ENCODE measurements at regions not wholly inside any gene's neighbourhood (a gene's known extent, or its start where the extent isn't known, plus 50 kb on each side); places are given as distances from the start of the nearest gene placed in this dataset.

GRCh38 chr13:105168295-105168694 lies 1367.2 kb downstream of the EFNB2 start:
- TF ChIP-seq EZH2 (IDR thresholded peaks at IDR 0.05; ENCODE audit: low read length, unreplicated experiment): no peak
- TF ChIP-seq EZH2phosphoT487 (IDR thresholded peaks at IDR 0.05; ENCODE audit: borderline replicate concordance, low read length): no peak
- no peak for TF ChIP-seq CTCF (conservative IDR thresholded peaks at IDR 0.05; ENCODE audit: low read depth, low read length)
- no peak overlapping the region for H3K27ac ChIP-seq (ENCODE audit: low read length)
- ChIA-PET POLR2A (ENCODE audit: unreplicated experiment) (no interaction called here), CTCF (no interaction called here)
- H3K9me3 ChIP-seq (ENCODE audit: low read length): no peaks in the 10 kb centered on the region
- H3K4me2 ChIP-seq (ENCODE audit: low read length): no peak overlapping the region
- no peaks in the 10 kb centered on the region for H3K79me2 ChIP-seq (ENCODE audit: low read length)
- BruUV-seq (replicated peaks): no TSS peak
- H2AFZ ChIP-seq (ENCODE audit: low read length): no peak overlapping the region
- no peaks in the 10 kb centered on the region for H4K20me1 ChIP-seq (ENCODE audit: low read length)
- no peak overlapping the region for H3K4me3 ChIP-seq (ENCODE audit: low read length)
- no peak for DNase-seq
- H3K36me3 ChIP-seq (ENCODE audit: low read depth, low read length): no peaks in the 10 kb centered on the region
- no peak overlapping the region for H3K9ac ChIP-seq (ENCODE audit: low read length)
- intact Hi-C loops (cut with micrococcal nuclease): no loop called here
- no peaks in the 10 kb centered on the region for H3F3A ChIP-seq (ENCODE audit: low read length, unreplicated experiment)
- H3K4me1 ChIP-seq (ENCODE audit: insufficient read depth, low read length): no peaks in the 10 kb centered on the region
- H3K9me2 ChIP-seq (replicated peaks; ENCODE audit: low read length): no peaks in the 10 kb centered on the region
- no peak for ATAC-seq
- H3K27me3 ChIP-seq (ENCODE audit: low read length): no peaks in the 10 kb centered on the region

- H3K4me2 ChIP-seq (ENCODE audit: low read length): no peak overlapping the region
- H3K27me3 ChIP-seq (ENCODE audit: low read length): no peaks in the 10 kb centered on the region
- H2AFZ ChIP-seq (ENCODE audit: low read length): no peak overlapping the region
- DNase-seq (no peak), ATAC-seq (no peak)
- no peak overlapping the region for H3K9ac ChIP-seq (ENCODE audit: low read length)
- H3F3A ChIP-seq (ENCODE audit: low read length, unreplicated experiment): no peaks in the 10 kb centered on the region
- H3K4me1 ChIP-seq (ENCODE audit: insufficient read depth, low read length): no peaks in the 10 kb centered on the region
- H3K9me2 ChIP-seq (replicated peaks; ENCODE audit: low read length): no peaks in the 10 kb centered on the region
- no peak overlapping the region for H3K27ac ChIP-seq (ENCODE audit: low read length)
- H3K36me3 ChIP-seq (ENCODE audit: low read depth, low read length): no peaks in the 10 kb centered on the region
- H3K4me3 ChIP-seq (ENCODE audit: low read length): no peak overlapping the region
- CTCF ChIA-PET: no interaction called here
- H3K9me3 ChIP-seq (ENCODE audit: low read length): no peaks in the 10 kb centered on the region
- H3K79me2 ChIP-seq (ENCODE audit: low read length): no peaks in the 10 kb centered on the region
- no TSS peak for BruUV-seq (replicated peaks)
- TF ChIP-seq CTCF (conservative IDR thresholded peaks at IDR 0.05; ENCODE audit: low read depth, low read length) (no peak), EZH2phosphoT487 (IDR thresholded peaks at IDR 0.05; ENCODE audit: borderline replicate concordance, low read length) (no peak), EZH2 (IDR thresholded peaks at IDR 0.05; ENCODE audit: low read length, unreplicated experiment) (no peak)
- no peaks in the 10 kb centered on the region for H4K20me1 ChIP-seq (ENCODE audit: low read length)
- POLR2A ChIA-PET (ENCODE audit: unreplicated experiment): no interaction called here
- intact Hi-C loops (cut with micrococcal nuclease): no loop called here
Observed at GRCh38 chr13:105167385-105167784, 1368.1 kb downstream of the EFNB2 start.

- no peak for TF ChIP-seq EZH2phosphoT487 (IDR thresholded peaks at IDR 0.05; ENCODE audit: borderline replicate concordance, low read length)
- no peak for TF ChIP-seq CTCF (conservative IDR thresholded peaks at IDR 0.05; ENCODE audit: low read depth, low read length)
- TF ChIP-seq EZH2 (IDR thresholded peaks at IDR 0.05; ENCODE audit: low read length, unreplicated experiment): no peak
- BruUV-seq (replicated peaks): no TSS peak
- POLR2A ChIA-PET (ENCODE audit: unreplicated experiment): no interaction called here
Observed at GRCh38 chr13:105165449-105166125, 1369.9 kb downstream of the EFNB2 start.

More at GRCh38 chr13:105165449-105166125, 1369.9 kb downstream of the EFNB2 start:
- CTCF ChIA-PET: no interaction called here
- H3K4me1 ChIP-seq (ENCODE audit: insufficient read depth, low read length): no peaks in the 10 kb centered on the region
- intact Hi-C loops (cut with micrococcal nuclease): no loop called here
- H3K4me2 ChIP-seq (ENCODE audit: low read length): no peak overlapping the region
- H2AFZ ChIP-seq (ENCODE audit: low read length): no peak overlapping the region
- no peaks in the 10 kb centered on the region for H3K79me2 ChIP-seq (ENCODE audit: low read length)
- no peak overlapping the region for H3K4me3 ChIP-seq (ENCODE audit: low read length)
- ATAC-seq (no peak), DNase-seq (no peak)
- H3K9me2 ChIP-seq (replicated peaks; ENCODE audit: low read length): no peaks in the 10 kb centered on the region
- H3K27ac ChIP-seq (ENCODE audit: low read length): no peak overlapping the region
- H3F3A ChIP-seq (ENCODE audit: low read length, unreplicated experiment): no peaks in the 10 kb centered on the region
- no peak overlapping the region for H3K9ac ChIP-seq (ENCODE audit: low read length)
- H3K27me3 ChIP-seq (ENCODE audit: low read length): no peaks in the 10 kb centered on the region
- no peaks in the 10 kb centered on the region for H4K20me1 ChIP-seq (ENCODE audit: low read length)
- no peaks in the 10 kb centered on the region for H3K9me3 ChIP-seq (ENCODE audit: low read length)
- no peaks in the 10 kb centered on the region for H3K36me3 ChIP-seq (ENCODE audit: low read depth, low read length)
